DND-41 (cell line): ENCODE measurements at regions not wholly inside any gene's neighbourhood (a gene's known extent, or its start where the extent isn't known, plus 50 kb on each side); places are given as distances from the start of the nearest gene placed in this dataset.

ENCODE experiments used
- CTCF ChIP-seq: IDR thresholded peaks from 2 replicates; pipeline ENCODE4 v1.5.1; 2012; ENCODE audit warnings: borderline replicate concordance, low read length, moderate library complexity, mild to moderate bottlenecking; ENCODE audit not compliant: poor library complexity, severe bottlenecking; ENCODE audit errors: extremely low read depth
- EZH2 ChIP-seq: IDR thresholded peaks from 3 replicates; pipeline ENCODE4 v1.6.1; 2012; ENCODE audit warnings: borderline replicate concordance, low read depth, mild to moderate bottlenecking, moderate library complexity, low read length, inconsistent platforms; ENCODE audit not compliant: severe bottlenecking

- TF ChIP-seq EZH2 = no peak
- TF ChIP-seq CTCF = no peak
Observed at GRCh38 chr16:59478838-59479237, 744.7 kb upstream of the GOT2 start.
